T-helper 2 cell (primary cell): ENCODE measurements at regions not wholly inside any gene's neighbourhood (a gene's known extent, or its start where the extent isn't known, plus 50 kb on each side); places are given as distances from the start of the nearest gene placed in this dataset.
"Not testable (repeated sequence)": the region's sequence is repeated elsewhere in the genome, so short reads cannot be mapped to it uniquely, and the experiment has no call there.

Experiments used
- DNase-seq, 5 experiments: peaks; one replicate each; pipeline versions ENCODE4 v3.0.0 to v3.0.0-alpha.2; 2012 to 2022

DNA sequence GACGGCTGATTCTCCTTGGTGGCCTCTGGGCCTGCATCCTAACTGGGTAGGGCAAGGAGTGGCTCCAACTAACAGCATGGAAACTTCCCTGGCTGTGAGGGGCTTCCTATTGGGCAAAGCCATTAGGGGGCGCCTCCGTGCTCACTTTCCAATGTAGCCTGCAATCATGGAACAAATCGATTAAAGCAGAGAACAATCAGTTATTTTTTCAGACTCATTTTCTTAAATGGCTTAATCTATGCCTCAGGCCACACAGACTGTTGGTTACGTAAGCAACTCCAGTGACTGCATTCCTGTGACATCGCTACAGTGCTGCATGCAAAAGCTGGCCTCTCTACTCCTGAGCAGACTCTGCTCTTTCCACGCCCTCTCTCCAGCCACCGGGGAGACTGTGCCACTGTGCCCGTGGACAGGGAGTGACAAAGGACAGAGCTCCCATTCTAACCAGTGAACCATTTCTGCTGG is 278.9 kb downstream of the KLF13 start:
- no peak for DNase-seq

DNA sequence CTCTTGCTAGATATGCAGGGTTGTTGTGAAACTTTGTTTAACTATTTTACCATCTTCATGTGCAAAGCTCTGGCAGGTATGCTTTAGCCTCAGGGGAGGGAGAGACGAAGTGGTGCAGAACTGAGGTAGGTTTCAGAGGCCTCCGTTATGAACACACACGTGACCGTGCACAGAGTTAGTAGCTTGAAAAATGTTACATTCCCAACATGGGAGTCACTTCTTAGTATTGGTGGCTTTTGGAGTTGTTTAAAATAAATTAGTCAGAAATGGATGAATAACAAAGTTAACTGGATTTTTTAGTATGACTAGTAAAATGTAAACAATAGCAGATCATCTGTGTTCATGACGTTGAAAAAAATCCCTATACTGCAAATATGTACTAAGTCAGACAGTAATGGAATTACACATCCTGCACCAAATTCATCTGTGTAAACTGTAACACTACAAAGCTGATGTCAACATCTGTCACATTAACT is 279.6 kb downstream of the KLF13 start:
- DNase-seq = no peak

DNA sequence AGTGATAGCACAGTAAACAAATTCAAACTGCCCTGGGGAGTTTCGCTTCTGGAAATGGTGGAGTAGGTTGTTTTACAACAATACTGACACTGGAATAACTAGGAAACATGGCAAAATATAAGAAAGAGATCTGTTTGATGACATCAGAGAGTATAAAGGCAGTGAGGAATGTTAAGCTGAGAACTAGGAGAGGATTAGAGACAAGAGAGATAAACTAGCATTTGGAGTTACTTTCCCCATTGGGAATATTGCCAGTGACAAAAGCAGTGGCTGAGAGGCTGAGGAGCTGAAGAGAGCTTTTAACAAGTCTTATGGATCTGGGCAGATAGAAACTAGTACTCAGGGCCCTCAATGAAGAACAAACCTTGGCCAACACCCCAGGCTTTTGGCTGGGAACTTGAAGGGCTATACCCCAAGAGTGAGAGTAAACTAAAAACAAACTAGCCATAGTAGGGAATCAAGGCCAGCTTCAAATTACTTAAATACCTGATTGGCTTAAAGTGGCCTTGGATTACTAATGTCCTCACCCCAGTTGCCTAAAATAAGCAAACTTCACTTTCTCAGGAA is 280.4 kb downstream of the KLF13 start:
- DNase-seq = no peak

DNA sequence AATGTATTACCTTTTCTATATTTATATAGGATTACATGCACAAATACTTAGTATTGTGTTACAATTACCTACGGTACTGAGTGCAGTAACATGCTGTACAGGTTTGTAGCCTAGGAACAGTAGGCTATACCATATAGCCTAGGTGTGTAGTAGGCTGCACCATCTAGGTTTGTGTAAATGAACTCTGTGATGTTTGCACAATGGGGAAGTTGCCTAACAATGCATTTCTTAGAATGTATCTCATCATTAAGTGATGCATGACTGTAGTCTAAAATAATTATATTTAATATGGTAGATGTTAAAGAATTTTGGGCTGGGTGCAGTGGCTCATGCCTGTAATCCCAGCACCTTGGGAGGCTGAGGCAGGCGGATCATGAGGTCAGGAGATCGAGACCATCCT is 281.0 kb downstream of the KLF13 start:
- no peak for DNase-seq

DNA sequence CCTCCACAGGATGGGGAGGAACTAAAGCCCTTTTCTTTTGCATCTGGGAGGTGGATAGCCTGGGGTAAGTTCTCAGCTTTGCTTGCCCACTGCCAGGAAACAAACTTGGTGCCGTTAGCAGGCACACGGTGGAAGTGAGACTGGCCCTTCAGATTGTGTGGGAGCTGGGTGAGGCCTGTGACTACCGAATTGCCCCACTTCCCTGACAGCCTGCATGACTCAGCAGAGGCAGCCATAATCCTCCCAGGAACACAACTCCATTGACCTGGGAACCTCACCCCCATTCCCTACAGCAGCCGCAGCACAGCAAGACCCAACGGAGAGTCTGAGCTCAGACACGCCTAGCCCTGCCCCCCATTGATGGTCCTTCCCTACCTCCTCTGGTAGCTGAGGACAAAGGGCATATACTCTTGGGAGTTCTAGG is 282.6 kb downstream of the KLF13 start:
- no peak for DNase-seq

DNA sequence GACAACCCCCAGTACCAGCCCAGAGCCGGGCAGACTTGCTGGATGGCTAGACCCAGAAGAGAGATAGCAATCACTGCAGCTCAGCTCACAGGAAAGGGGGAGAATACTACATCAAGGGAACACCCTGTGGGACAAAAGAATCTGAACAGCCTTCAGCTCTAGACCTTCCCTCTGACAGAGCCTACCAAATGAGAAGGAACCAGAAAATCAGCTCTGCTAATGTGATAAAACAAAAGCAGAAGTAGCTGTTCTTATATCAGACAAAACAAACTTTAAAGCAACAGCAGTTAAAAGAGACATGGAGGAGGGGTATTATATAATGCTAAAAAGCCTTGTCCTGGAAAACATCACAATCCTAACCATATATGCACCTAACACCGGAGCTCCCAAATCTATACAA is 283.3 kb downstream of the KLF13 start:
- no peak for DNase-seq

DNA sequence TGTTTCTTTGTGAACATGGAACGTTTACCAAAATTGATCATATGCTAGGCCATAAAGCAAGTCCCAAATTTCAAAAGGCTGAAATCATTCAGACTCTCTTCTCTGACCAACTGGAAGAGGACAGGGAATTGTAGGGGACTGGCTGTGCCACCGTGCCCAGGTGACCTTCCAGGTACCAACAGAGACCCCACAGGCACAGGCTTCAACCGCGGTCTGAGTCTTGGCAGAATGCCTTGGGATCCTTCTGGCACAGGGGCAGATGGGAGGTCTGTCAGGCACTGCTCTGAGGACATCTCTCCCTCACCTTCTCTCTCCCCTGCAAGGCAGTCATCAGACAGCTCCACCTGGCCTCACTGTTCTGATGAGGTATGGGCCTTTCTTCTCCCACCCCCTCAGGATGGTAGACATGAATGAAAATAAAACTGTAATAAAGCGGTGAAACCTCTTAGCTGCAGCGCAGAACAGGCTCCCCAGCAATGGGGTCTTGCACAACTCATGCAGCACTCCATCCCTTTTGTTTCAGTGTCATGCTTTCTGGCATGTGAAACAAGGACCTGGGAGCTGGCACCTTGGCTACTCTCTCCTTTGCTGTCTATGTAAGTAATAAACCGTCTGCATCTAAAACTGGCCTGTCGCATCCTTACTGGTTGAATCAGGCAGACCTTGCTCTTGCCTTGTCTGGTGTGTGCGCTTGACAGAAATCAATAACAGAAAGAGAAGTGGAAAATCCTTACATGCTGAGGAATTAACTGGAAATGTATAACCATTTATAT is 289.2 kb downstream of the KLF13 start:
- DNase-seq = no peak

DNA sequence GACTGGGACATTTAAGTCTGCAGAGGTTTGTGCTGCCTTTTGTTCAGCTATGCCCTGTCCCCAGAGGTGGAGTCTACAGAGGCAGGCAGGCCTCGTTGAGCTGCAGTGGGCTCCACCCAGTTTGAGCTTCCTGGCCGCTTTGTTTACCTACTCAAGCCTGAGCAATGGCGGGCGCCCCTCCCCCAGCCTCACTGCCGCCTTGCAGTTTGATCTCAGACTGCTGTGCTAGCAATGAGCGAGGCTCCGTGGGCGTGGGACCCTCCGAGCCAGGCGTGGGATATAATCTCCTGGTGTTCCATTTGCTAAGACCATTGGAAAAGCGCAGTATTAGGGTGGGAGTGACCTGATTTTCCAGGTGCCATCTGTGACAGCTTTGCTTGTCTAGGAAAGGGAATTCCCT is 296.7 kb downstream of the KLF13 start:
- DNase-seq = not testable (repeated sequence)

DNA sequence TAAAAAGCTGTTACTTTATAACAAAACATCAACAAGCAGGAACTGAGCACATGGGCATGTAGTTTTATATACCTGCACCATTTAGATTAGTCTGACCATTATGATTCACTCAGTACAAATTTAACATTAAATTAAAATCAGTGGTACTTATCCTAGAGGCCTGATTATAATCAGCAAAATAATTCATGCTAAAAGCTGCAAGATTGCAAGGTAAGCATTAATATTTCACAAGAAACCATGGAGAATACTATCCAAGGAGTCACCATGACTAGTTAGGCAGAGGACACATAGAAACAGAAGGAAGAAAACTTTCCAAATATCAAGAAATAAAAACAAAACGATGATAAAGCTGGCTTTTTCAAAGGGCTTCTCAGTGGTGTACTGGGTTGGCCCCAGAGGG is 297.5 kb downstream of the KLF13 start:
- not testable (repeated sequence) for DNase-seq

DNA sequence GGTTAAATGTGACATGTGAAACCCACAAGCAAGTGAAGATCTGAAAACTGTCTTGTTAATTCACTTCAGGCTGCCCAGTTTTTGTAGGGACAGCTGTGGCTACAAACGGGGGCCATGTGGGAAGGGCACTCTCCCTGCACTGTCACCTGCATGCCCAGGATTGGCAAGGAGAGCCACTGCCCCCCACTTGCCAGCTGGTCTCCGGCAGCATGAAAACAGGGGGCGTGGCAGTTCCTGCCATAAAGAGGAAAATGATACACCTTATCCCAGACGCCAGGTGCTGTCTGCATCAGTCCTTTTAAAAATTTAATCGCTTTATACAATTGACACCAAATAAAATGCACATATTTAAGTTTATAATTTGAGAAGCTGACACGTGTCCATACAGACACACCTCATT is 309.1 kb downstream of the KLF13 start:
- not testable (repeated sequence) for DNase-seq

DNA sequence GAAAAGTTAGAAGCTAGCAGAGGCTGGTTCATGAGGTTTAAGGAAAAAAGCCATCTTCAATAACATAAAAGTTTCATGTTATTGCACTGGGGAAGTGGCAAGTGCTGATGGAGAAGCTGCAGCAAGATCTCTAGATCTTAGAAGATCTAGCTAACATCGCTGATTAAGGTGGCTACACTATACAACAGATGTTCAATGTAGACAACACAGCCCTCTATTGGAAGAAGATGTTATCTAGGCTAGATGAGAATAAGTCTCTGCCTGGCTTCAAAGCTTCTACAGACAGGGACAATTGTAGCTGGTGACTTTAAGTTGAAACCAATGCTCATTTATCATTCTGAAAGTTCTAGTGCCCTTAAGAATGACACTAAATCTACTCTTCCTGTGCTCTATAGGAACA is 310.3 kb downstream of the KLF13 start:
- DNase-seq = peak in 1 of 5 experiments; percentile 66

DNA sequence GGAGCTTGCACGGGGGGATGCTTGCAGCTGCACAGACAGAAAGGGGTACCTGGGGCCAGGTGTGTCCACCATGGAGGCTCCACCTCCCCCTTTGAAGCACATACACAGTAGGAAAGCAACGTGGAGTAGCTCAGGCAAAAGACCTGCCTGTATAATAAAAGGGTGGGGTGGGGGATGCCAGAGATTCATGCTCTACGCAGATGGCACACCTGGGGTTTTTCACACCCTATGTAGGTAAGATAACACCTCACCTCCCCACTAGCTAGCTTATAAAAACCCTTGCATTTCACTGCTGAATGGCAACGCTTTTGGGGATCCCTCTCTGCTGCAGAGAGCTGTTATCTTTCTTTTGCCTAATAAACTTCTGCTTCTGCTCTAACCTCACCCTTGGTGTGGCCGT is 317.3 kb downstream of the KLF13 start:
- DNase-seq = not testable (repeated sequence)

DNA sequence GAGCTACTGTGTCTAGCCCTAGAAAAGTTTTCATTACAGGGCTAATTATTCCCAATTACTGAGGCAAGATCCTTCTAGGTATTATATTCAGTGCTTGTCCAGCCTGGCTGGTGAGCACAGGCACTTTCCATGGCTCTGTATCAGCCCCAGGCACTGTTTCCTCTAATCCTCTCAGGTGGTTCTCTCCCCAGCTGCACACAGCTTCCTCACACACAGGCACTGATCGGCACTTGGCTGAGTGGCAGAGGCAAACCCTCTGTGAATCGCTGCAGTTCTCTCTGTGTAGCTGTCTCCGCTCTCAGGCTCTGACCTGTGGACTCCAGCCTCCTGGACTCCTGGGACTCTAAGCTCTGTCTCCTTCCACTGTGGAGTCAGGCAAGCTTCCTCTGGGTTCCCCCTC is 318.1 kb downstream of the KLF13 start:
- not testable (repeated sequence) for DNase-seq

DNA sequence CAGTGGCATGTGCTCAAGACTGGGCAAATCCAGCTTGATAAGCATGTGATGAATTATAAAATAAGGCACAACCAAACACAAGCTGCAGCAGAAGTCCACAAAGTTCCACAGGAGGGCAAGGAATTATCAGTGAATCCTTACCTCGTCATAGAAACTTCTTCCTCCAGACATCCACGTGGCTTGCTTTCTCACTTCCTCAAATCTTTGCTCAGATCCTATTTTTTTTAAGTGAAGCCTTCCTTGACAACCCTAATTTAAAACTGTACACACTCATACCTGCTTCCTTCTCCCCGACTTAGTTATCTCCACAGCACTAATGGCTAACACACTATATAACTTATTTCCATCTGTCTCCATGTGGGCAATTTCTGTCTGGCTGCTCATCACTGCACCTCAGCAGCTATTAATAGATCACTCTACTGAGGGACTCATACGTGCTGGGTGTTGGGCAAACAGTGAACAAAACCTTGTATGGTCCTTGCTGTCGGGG is 320.7 kb downstream of the KLF13 start:
- DNase-seq = not testable (repeated sequence)

DNA sequence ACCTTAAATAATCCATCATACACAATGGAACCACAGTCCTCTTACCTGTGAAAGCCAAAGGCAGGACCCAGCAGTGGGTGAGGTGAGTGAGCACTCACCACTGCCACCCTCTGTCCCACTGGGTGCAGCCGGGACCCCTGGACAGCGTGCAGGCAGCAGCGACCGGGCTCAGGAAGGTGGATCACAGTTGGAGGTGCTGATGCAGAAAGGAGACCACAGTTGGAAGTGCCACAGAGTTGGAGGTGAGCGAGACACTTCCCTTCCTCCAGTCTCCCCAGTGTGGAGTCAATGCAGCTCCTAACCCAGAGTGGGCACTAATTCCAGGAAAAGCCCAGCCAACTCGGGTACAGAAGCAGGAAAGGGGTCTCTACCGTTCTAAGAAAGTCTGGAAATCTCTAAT is 323.0 kb downstream of the KLF13 start:
- not testable (repeated sequence) for DNase-seq

DNA sequence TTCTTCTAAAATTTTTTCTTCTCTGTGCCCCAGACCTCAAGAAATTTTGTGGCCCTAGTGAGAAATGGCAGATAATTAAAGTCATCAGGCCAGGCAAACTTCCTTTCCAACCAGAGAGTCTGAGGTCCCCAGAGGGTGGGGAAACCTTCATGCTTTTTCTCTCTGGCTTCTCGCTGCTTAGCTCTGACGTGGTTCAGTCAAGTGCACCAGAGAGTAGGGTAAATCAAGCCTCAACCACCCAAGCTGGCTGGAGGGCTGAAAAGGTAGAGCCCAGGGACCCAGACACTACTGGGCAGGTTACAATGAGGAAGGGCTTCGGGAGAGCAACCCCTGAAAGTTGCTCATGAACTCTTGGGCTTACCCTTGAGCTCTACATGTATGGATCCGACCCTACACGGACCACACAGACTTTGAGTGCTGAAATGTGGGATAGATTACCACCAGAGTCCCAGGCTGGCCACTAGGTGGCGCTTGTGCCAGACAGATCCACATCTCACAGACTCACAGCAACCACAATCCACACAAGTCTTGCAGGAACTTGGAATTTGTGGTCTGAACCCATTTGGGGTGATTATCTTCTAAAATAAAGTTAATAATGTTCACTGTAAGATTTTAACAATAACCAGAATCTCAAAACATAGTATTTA is 323.5 kb downstream of the KLF13 start:
- DNase-seq = peak in 4 of 5 experiments; percentile 6 to 36 (median 24)

DNA sequence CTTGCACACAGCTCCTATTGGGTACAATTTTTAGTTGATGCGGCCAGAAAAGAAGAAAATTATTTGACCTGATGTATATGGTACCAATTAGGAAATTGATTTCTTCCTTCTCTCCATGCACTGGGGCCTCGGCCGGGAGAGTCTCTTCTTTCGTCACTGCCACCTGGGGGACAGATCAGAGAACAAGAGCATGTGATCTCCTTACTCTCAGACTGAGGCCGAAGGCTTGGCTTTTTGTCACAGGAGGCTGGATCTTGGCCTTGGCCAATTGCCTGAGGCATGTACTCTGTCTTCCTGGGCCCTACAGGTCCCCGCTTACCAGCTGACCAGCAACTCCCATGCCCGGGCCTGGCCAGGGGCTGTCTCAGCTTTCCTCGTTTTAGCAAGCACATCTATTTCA is 330.3 kb downstream of the KLF13 start:
- not testable (repeated sequence) for DNase-seq

DNA sequence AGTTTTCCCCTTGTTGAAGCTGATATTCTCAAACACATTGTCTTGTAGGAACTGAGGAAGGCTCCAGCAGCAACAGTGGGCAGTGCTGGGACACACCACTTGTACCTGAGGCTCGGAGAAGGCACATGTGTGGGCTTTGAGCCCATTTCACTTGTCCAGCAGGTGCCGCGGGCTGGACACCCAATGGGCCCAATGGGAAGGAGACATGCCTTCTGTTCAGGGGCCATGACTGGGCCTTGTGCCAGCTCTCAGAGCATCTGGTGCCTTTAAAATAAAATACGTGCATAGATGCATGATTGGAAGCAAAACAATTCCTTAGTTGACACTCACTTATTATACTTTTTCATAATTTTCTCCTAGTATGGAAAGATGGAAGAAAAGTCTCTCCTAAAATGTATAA is 334.2 kb downstream of the KLF13 start:
- no peak for DNase-seq

DNA sequence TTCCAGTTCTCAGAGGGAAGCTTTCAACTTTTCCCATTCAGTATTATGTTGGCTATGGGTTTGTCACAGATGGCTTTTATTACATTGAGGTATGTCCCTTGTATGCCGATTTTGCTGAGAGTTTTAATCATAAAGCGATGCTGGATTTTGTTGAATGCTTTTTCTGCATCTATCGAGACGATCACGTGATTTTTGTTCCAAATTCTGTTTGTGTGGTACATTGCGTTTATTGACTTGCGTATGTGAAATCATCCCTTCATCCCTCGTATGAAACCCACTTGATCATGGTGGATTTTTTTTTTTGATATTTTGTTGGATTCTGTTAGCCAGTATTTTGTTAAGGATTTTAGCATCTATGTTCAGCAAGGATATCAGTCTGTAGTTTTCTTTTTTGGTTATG is 339.1 kb downstream of the KLF13 start:
- not testable (repeated sequence) for DNase-seq

DNA sequence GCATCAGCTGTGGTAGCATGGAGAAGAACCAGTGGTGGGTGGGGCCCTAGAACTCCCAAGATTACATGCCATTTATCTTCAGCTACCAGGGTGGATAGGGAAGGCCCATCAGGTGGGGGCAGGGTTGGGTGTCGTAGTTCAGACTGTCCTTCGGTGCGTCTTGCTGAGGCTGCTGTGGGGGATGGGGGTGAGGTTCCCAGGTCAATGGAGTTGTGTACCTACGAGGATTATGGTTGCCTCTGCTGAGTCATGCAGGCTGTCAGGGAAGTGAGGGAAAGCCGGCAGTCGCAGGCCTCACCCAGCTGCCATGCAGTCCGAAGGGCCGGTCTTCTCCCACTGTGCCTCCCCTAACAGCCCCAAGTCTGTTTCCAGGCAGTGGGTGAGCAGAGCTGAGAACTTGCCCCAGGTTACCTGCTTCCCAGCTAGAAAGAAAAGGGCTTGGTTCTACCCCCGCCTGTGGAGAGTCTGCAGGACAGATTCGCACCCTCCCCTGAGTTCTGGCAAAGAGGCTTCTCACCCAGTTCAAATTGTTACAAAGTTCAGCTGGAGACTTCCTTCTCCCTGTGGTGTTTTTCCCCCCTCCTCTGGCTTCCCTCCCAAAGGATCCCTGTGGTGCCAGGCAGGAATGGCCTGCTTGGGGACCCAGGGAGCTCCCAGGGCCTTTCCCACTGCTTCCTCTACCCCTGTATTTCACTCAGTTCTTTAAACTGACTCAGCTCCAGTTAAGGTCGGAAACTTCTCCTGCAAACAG is 342.7 kb downstream of the KLF13 start:
- not testable (repeated sequence) for DNase-seq

DNA sequence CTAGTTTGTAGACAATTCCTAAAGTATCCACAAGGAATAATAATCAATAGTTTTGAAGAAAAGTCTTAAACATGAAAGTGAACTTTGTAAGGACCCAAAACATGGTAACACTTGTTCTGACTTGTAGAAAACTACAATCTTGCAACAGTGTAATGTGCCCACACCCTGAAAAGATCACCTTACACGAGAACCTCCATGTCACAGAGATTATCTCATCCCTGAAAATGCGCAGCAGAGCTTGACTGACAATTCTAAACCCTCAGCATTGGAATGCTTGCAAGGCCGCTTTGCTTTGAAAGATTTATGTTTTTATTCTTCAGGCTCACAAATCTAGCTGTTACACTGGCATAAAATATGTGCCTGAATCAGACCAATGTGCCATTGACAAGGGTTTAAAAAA is 346.6 kb downstream of the KLF13 start:
- DNase-seq = not testable (repeated sequence)

DNA sequence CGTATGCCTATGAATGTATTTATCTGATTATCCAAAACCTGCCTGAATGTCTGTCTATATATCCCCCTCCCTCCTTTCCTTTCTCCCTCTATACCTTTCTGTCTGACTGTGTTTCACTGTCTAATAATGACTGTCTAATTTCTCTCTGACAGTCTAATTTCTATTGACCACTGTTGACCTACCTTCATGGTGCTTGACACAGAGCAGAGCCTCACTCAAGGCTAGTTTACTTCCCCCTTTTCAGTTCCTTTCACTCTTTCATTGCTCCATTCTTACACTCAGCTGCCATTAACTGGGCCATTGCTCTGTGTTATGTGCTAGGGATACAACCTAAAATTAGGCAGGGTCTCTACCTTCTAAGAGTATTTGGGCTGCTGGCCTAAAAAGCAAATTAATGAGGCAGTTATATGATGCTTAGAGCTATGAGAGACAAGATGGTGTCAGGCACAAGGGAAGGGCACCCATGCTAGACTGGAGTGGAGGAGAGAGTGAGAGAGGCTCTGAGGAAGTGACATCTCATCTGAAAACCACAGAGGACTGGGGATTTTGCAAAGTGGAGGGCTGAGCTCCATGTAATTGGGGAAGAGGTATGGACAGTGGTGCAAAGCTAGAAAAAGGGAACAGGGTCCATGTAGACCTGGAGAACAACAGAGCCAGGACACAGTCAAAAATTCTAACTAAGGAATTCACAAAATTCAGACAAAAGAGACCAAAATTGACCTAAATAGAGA is 348.6 kb upstream of the CHRNA7 start:
- not testable (repeated sequence) for DNase-seq
